ENCODE measurements at regions not wholly inside any gene's neighbourhood (a gene's known extent, or its start where the extent isn't known, plus 50 kb on each side); places are given as distances from the start of the nearest gene placed in this dataset.

DNA sequence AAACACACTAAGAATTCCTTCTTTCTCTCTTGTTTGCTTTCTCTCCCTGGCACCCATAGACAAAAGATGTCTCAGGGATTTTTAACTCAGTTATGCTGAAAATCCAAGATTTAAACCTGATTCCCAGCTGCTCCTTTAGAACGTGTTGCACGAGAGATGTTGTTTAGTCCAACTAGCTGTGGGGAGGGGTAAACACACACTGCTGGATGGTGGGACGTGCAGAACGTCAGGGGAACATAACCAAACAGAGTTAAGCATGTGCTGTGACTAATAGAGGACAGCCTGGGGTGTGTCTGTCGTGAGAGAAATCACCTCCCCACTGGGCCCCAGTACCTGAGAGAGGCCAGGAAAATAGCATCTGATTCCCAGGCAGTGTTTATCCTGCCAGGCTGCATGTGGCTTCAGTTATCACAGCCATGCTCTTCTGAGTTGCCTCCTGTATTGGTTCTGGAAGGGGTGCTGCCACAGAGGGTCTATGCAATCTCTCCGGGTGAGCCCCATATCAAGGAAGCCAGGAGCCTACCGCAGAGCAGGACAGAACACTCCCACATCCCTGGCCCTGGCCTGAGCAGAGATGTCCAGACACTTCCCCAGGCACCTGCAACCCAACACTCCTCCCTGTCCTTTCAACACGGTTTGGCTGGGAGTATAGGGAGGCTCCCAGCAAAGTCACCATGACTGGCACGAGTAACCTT, 112.7 kb upstream of the EGLN3 start:
- H2BK5ac ChIP-seq (ENCODE audit: low read depth, low read length, poor library complexity, severe bottlenecking) = no peak overlapping the region
- H2BK12ac ChIP-seq (ENCODE audit: low read length in 2 of 2) = no peak overlapping the region
- 60% methylated on average over 8 of the region's 9 CpGs for WGBS
- H3K18ac ChIP-seq (ENCODE audit: low read depth in 1 of 2, low read length in 2 of 2) = peak overlapping the region in 1 of 2 experiments; percentile 15
- peaks cover 0 to 8% of the 10 kb centered on the region in 2 experiments for H3K27me3 ChIP-seq (ENCODE audit: control insufficient read depth in 1 of 2, insufficient read depth in 1 of 2, low read length in 2 of 2)
- H2AK5ac ChIP-seq (ENCODE audit: low read length, severe bottlenecking) = peak overlapping the region; percentile 11
- H3K4me1 ChIP-seq (ENCODE audit: control insufficient read depth, insufficient read depth, low read depth, low read length) = peaks cover 17% of the 10 kb centered on the region
- H4K8ac ChIP-seq (ENCODE audit: low read length) = no peak overlapping the region
- H3K14ac ChIP-seq (ENCODE audit: low read length in 2 of 2) = no peak overlapping the region
- H3K27ac ChIP-seq (ENCODE audit: low read length, poor library complexity, severe bottlenecking) = no peak overlapping the region
- H3K4me3 ChIP-seq (ENCODE audit: insufficient read depth in 1 of 2, low read depth in 1 of 2, low read length in 2 of 2) = peak overlapping the region in 1 of 2 experiments; percentile 52
- no peaks in the 10 kb centered on the region for H3K36me3 ChIP-seq (ENCODE audit: control insufficient read depth in 1 of 2, insufficient read depth in 2 of 2, low read depth in 1 of 2, low read length in 2 of 2)
- H2AFZ ChIP-seq (ENCODE audit: low read depth, low read length) = no peak overlapping the region
- no peak overlapping the region for H3K9ac ChIP-seq (ENCODE audit: low read length)
- no peaks in the 10 kb centered on the region for H3K79me1 ChIP-seq (replicated peaks; ENCODE audit: low read length, poor library complexity, severe bottlenecking)
- no peak overlapping the region for H3K4ac ChIP-seq (ENCODE audit: low read depth in 1 of 2, low read length in 2 of 2)
- no peak overlapping the region for H3K4me2 ChIP-seq (ENCODE audit: low read length, poor library complexity, severe bottlenecking)
- no peak for DNase-seq
- no peak overlapping the region for H3K23ac ChIP-seq (ENCODE audit: low read length in 2 of 2)
- no peak overlapping the region for H2BK120ac ChIP-seq (ENCODE audit: low read depth, low read length)
- H4K91ac ChIP-seq (ENCODE audit: low read length) = no peak overlapping the region
- no peak overlapping the region for H2BK15ac ChIP-seq (ENCODE audit: low read depth, poor library complexity, severe bottlenecking)
- no peaks in the 10 kb centered on the region for H3K9me3 ChIP-seq (ENCODE audit: control insufficient read depth, low read length)

DNA sequence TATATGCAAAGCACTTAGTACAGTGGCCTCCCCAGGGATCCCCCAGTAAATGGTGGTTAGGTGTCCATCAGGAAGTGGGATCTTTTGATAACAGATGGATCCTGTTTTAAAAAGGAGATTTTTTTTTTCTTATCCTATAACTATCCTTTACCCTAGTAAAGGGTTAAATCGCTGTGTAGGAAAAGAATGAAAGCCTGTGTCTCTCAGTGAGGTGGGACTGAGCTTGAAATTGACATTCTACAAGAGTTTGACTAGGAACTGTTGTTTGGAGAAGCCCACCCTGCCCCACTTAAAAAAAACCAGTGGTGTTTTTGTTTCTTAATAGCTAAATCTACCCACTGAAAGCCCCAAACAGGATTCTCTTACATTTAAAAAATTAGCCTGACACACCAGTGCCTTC, 112.2 kb upstream of the EGLN3 start:
- Histone ChIP-seq H2AFZ (ENCODE audit: low read depth, low read length) (no peak overlapping the region), H4K8ac (ENCODE audit: low read length) (no peak overlapping the region), H2BK15ac (ENCODE audit: low read depth, poor library complexity, severe bottlenecking) (no peak overlapping the region), H3K9me3 (ENCODE audit: control insufficient read depth, low read length) (no peaks in the 10 kb centered on the region), H3K4me2 (ENCODE audit: low read length, poor library complexity, severe bottlenecking) (no peak overlapping the region), H2BK120ac (ENCODE audit: low read depth, low read length) (no peak overlapping the region), H3K4me1 (ENCODE audit: control insufficient read depth, insufficient read depth, low read depth, low read length) (peaks cover 17% of the 10 kb centered on the region), H2AK5ac (ENCODE audit: low read length, severe bottlenecking) (no peak overlapping the region), H2BK5ac (ENCODE audit: low read depth, low read length, poor library complexity, severe bottlenecking) (no peak overlapping the region), H3K18ac (ENCODE audit: low read depth in 1 of 2, low read length in 2 of 2) (no peak overlapping the region), H3K9ac (ENCODE audit: low read length) (no peak overlapping the region), H3K4ac (ENCODE audit: low read depth in 1 of 2, low read length in 2 of 2) (no peak overlapping the region), H3K36me3 (ENCODE audit: control insufficient read depth in 1 of 2, insufficient read depth in 2 of 2, low read depth in 1 of 2, low read length in 2 of 2) (no peaks in the 10 kb centered on the region), H3K27me3 (ENCODE audit: control insufficient read depth in 1 of 2, insufficient read depth in 1 of 2, low read length in 2 of 2) (peaks cover 0 to 8% of the 10 kb centered on the region in 2 experiments), H3K4me3 (ENCODE audit: insufficient read depth in 1 of 2, low read depth in 1 of 2, low read length in 2 of 2) (no peak overlapping the region), H3K27ac (ENCODE audit: low read length, poor library complexity, severe bottlenecking) (no peak overlapping the region), H4K91ac (ENCODE audit: low read length) (no peak overlapping the region), H3K14ac (ENCODE audit: low read length in 2 of 2) (no peak overlapping the region), H2BK12ac (ENCODE audit: low read length in 2 of 2) (no peak overlapping the region), H3K79me1 (replicated peaks; ENCODE audit: low read length, poor library complexity, severe bottlenecking) (no peaks in the 10 kb centered on the region), H3K23ac (ENCODE audit: low read length in 2 of 2) (no peak overlapping the region)
- no peak for DNase-seq
- WGBS = no CpG with 5 or more reads among the region's 1 CpG

DNA sequence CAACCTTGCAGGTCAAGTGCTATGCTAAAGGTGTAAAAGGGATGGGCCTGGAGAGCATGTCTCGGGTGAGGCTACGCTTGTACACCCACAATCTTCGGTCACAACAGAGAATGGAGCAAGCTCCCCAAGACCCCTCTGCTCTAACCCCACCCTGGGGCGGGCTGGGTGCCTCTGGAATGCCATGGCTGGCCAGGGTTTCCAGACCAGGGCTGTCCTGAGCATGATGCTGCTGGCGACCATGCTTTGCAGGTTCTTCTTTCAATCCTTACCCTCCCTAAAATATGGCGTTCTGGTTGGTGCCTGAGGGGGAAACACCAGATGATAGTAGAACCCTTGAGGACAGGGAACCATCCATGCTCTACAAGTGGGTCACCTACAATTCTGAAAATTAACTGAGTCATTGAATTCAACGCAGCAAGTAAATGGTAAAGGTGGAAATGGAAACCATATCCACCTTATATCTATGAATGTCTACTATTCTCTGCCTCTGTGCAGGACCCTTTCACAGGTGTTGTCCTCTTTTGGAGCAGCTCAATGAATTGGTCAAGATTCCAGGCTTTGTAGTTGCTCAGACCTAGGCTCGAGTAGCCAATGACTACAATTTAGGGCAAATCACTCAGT, 111.6 kb upstream of the EGLN3 start:
- H3K14ac ChIP-seq (ENCODE audit: low read length in 2 of 2) = no peak overlapping the region
- WGBS = 98% methylated on average over 7 of the region's 8 CpGs
- no peaks in the 10 kb centered on the region for H3K9me3 ChIP-seq (ENCODE audit: control insufficient read depth, low read length)
- H3K79me1 ChIP-seq (replicated peaks; ENCODE audit: low read length, poor library complexity, severe bottlenecking) = no peaks in the 10 kb centered on the region
- H3K36me3 ChIP-seq (ENCODE audit: control insufficient read depth in 1 of 2, insufficient read depth in 2 of 2, low read depth in 1 of 2, low read length in 2 of 2) = no peaks in the 10 kb centered on the region
- no peak overlapping the region for H3K4me3 ChIP-seq (ENCODE audit: insufficient read depth in 1 of 2, low read depth in 1 of 2, low read length in 2 of 2)
- H3K4ac ChIP-seq (ENCODE audit: low read depth in 1 of 2, low read length in 2 of 2) = no peak overlapping the region
- H3K27me3 ChIP-seq (ENCODE audit: control insufficient read depth in 1 of 2, insufficient read depth in 1 of 2, low read length in 2 of 2) = peaks cover 0 to 8% of the 10 kb centered on the region in 2 experiments
- H3K4me1 ChIP-seq (ENCODE audit: control insufficient read depth, insufficient read depth, low read depth, low read length) = peaks cover 21% of the 10 kb centered on the region
- no peak overlapping the region for H3K27ac ChIP-seq (ENCODE audit: low read length, poor library complexity, severe bottlenecking)
- H3K23ac ChIP-seq (ENCODE audit: low read length in 2 of 2) = no peak overlapping the region
- no peak overlapping the region for H3K4me2 ChIP-seq (ENCODE audit: low read length, poor library complexity, severe bottlenecking)
- H2AK5ac ChIP-seq (ENCODE audit: low read length, severe bottlenecking) = no peak overlapping the region
- no peak overlapping the region for H3K9ac ChIP-seq (ENCODE audit: low read length)
- H2BK120ac ChIP-seq (ENCODE audit: low read depth, low read length) = no peak overlapping the region
- peak overlapping the region; percentile 27 for H4K8ac ChIP-seq (ENCODE audit: low read length)
- H3K18ac ChIP-seq (ENCODE audit: low read depth in 1 of 2, low read length in 2 of 2) = no peak overlapping the region
- no peak overlapping the region for H2BK5ac ChIP-seq (ENCODE audit: low read depth, low read length, poor library complexity, severe bottlenecking)
- DNase-seq = no peak
- no peak overlapping the region for H4K91ac ChIP-seq (ENCODE audit: low read length)
- no peak overlapping the region for H2AFZ ChIP-seq (ENCODE audit: low read depth, low read length)
- H2BK12ac ChIP-seq (ENCODE audit: low read length in 2 of 2) = no peak overlapping the region
- H2BK15ac ChIP-seq (ENCODE audit: low read depth, poor library complexity, severe bottlenecking) = no peak overlapping the region

DNA sequence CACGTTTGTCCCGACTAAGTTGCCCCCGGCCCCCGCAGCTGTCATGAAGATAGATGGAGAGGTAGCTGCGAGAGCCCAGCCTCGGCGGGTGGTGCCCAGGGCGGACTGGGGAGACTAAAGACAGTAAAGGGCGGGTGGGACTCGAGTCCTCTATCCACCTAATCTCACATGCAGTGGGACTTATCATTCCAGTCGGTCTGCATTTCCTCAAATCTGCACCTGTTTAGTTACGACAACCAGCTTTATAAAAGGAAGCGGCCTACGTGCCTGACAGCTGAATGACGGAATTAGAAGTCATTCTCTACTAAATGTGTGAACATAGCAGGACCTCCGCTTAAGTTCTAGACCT, 109.8 kb upstream of the EGLN3 start:
- Histone ChIP-seq H3K4ac (ENCODE audit: low read depth in 1 of 2, low read length in 2 of 2) (peak overlapping the region; percentile 29 to 84), H3K14ac (ENCODE audit: low read length in 2 of 2) (no peak overlapping the region), H3K18ac (ENCODE audit: low read depth in 1 of 2, low read length in 2 of 2) (peak overlapping the region; percentile 90 to 94), H2AFZ (ENCODE audit: low read depth, low read length) (peak overlapping the region; percentile 33), H3K4me2 (ENCODE audit: low read length, poor library complexity, severe bottlenecking) (peak overlapping the region; percentile 92), H3K36me3 (ENCODE audit: control insufficient read depth in 1 of 2, insufficient read depth in 2 of 2, low read depth in 1 of 2, low read length in 2 of 2) (no peaks in the 10 kb centered on the region), H3K27me3 (ENCODE audit: control insufficient read depth in 1 of 2, insufficient read depth in 1 of 2, low read length in 2 of 2) (peaks cover 0 to 8% of the 10 kb centered on the region in 2 experiments), H3K23ac (ENCODE audit: low read length in 2 of 2) (no peak overlapping the region), H2BK15ac (ENCODE audit: low read depth, poor library complexity, severe bottlenecking) (peak overlapping the region; percentile 99), H3K79me1 (replicated peaks; ENCODE audit: low read length, poor library complexity, severe bottlenecking) (no peaks in the 10 kb centered on the region), H3K27ac (ENCODE audit: low read length, poor library complexity, severe bottlenecking) (no peak overlapping the region), H2AK5ac (ENCODE audit: low read length, severe bottlenecking) (no peak overlapping the region), H4K8ac (ENCODE audit: low read length) (peak overlapping the region; percentile 78), H4K91ac (ENCODE audit: low read length) (peak overlapping the region; percentile 95), H2BK5ac (ENCODE audit: low read depth, low read length, poor library complexity, severe bottlenecking) (no peak overlapping the region), H2BK12ac (ENCODE audit: low read length in 2 of 2) (peak overlapping the region in 1 of 2 experiments; percentile 99), H3K4me1 (ENCODE audit: control insufficient read depth, insufficient read depth, low read depth, low read length) (peaks cover 21% of the 10 kb centered on the region), H3K9me3 (ENCODE audit: control insufficient read depth, low read length) (no peaks in the 10 kb centered on the region), H3K4me3 (ENCODE audit: insufficient read depth in 1 of 2, low read depth in 1 of 2, low read length in 2 of 2) (peak overlapping the region; percentile 65 to 80), H3K9ac (ENCODE audit: low read length) (peak overlapping the region; percentile 84), H2BK120ac (ENCODE audit: low read depth, low read length) (peak overlapping the region; percentile 45)
- 41% methylated on average over 16 of the region's 16 CpGs for WGBS
- no peak for DNase-seq

All from mesenchymal stem cell (in vitro differentiated cells and primary cell).